Neuron (in vitro differentiated cells): ENCODE measurements at regions not wholly inside any gene's neighbourhood (a gene's known extent, or its start where the extent isn't known, plus 50 kb on each side); places are given as distances from the start of the nearest gene placed in this dataset.

Experiments used
- H2AFZ ChIP-seq: one replicate; pipeline ENCODE4 v1.6.1; 2013; ENCODE audit warnings: low read depth, mild to moderate bottlenecking, inconsistent platforms, low read length, moderate library complexity
- H3K27me3 ChIP-seq: one replicate; pipeline ENCODE4 v1.6.1; 2013; ENCODE audit warnings: low read length; ENCODE audit not compliant: insufficient read depth
- H3K36me3 ChIP-seq: one replicate; pipeline ENCODE4 v1.6.1; 2013; ENCODE audit warnings: low read length; ENCODE audit not compliant: insufficient read depth
- H3K4me1 ChIP-seq: one replicate; pipeline ENCODE4 v1.6.1; 2013; ENCODE audit warnings: low read length; ENCODE audit not compliant: insufficient read depth
- H3K4me3 ChIP-seq: 2 replicates; pipeline ENCODE4 v1.5.1; 2013; ENCODE audit warnings: mild to moderate bottlenecking, low read length, moderate library complexity
- H3K9me3 ChIP-seq: one replicate; pipeline ENCODE4 v1.6.1; 2013; ENCODE audit warnings: low read length

- Histone ChIP-seq H3K9me3 (no peaks in the 10 kb centered on the region), H3K4me1 (no peaks in the 10 kb centered on the region), H3K36me3 (no peaks in the 10 kb centered on the region), H3K27me3 (no peaks in the 10 kb centered on the region), H2AFZ (no peak overlapping the region), H3K4me3 (no peak overlapping the region)
Measured at GRCh38 chr14:65821224-65821753, 408.8 kb downstream of the FUT8 start.

GRCh38 chr14:65824285-65824977 is 411.9 kb downstream of the FUT8 start:
- Histone ChIP-seq H3K4me1 (no peaks in the 10 kb centered on the region), H3K36me3 (no peaks in the 10 kb centered on the region), H3K9me3 (no peaks in the 10 kb centered on the region), H3K27me3 (peaks cover 6% of the 10 kb centered on the region), H2AFZ (no peak overlapping the region), H3K4me3 (no peak overlapping the region)

GRCh38 chr14:65824978-65825299 is 412.4 kb downstream of the FUT8 start:
- Histone ChIP-seq H3K36me3 (no peaks in the 10 kb centered on the region), H3K4me3 (no peak overlapping the region), H3K9me3 (no peaks in the 10 kb centered on the region), H3K4me1 (no peaks in the 10 kb centered on the region), H3K27me3 (peaks cover 8% of the 10 kb centered on the region), H2AFZ (no peak overlapping the region)

GRCh38 chr14:65826946-65827345 is 414.4 kb downstream of the FUT8 start:
- Histone ChIP-seq H3K36me3 (no peaks in the 10 kb centered on the region), H3K4me1 (no peaks in the 10 kb centered on the region), H3K27me3 (peaks cover 8% of the 10 kb centered on the region), H2AFZ (no peak overlapping the region), H3K9me3 (no peaks in the 10 kb centered on the region), H3K4me3 (no peak overlapping the region)

GRCh38 chr14:65827520-65827919 is 415.0 kb downstream of the FUT8 start:
- no peak overlapping the region for H3K4me3 ChIP-seq
- no peaks in the 10 kb centered on the region for H3K36me3 ChIP-seq
- H3K4me1 ChIP-seq, result no peaks in the 10 kb centered on the region
- no peaks in the 10 kb centered on the region for H3K9me3 ChIP-seq
- H3K27me3 ChIP-seq, result peaks cover 8% of the 10 kb centered on the region
- H2AFZ ChIP-seq, result no peak overlapping the region

GRCh38 chr14:65828396-65828795 is 415.9 kb downstream of the FUT8 start:
- Histone ChIP-seq H3K27me3 (peaks cover 8% of the 10 kb centered on the region), H3K9me3 (no peaks in the 10 kb centered on the region), H3K36me3 (no peaks in the 10 kb centered on the region), H3K4me3 (no peak overlapping the region), H3K4me1 (no peaks in the 10 kb centered on the region), H2AFZ (no peak overlapping the region)

- Histone ChIP-seq H3K9me3 (no peaks in the 10 kb centered on the region), H2AFZ (no peak overlapping the region), H3K4me3 (no peak overlapping the region), H3K4me1 (no peaks in the 10 kb centered on the region), H3K36me3 (no peaks in the 10 kb centered on the region), H3K27me3 (peaks cover 8% of the 10 kb centered on the region)
Measured at GRCh38 chr14:65832431-65833266, 420.1 kb downstream of the FUT8 start.

- no peaks in the 10 kb centered on the region for H3K9me3 ChIP-seq
- H2AFZ ChIP-seq, result no peak overlapping the region
Measured at GRCh38 chr14:65833267-65833880, 420.8 kb downstream of the FUT8 start.

GRCh38 chr14:65834051-65834450 is 421.5 kb downstream of the FUT8 start:
- no peaks in the 10 kb centered on the region for H3K4me1 ChIP-seq
- H3K4me3 ChIP-seq, result no peak overlapping the region
- peaks cover 2% of the 10 kb centered on the region for H3K27me3 ChIP-seq
- H2AFZ ChIP-seq, result no peak overlapping the region
- H3K36me3 ChIP-seq, result no peaks in the 10 kb centered on the region
- no peaks in the 10 kb centered on the region for H3K9me3 ChIP-seq

More at GRCh38 chr14:65833267-65833880, 420.8 kb downstream of the FUT8 start:
- Histone ChIP-seq H3K4me3 (no peak overlapping the region), H3K4me1 (no peaks in the 10 kb centered on the region), H3K36me3 (no peaks in the 10 kb centered on the region), H3K27me3 (peaks cover 5% of the 10 kb centered on the region)

GRCh38 chr14:65834812-65835211 is 422.3 kb downstream of the FUT8 start:
- H3K9me3 ChIP-seq, result no peaks in the 10 kb centered on the region
- H3K4me3 ChIP-seq, result no peak overlapping the region
- no peak overlapping the region for H2AFZ ChIP-seq
- H3K36me3 ChIP-seq, result no peaks in the 10 kb centered on the region
- H3K4me1 ChIP-seq, result no peaks in the 10 kb centered on the region
- no peaks in the 10 kb centered on the region for H3K27me3 ChIP-seq

GRCh38 chr14:65835501-65835900 is 423.0 kb downstream of the FUT8 start:
- Histone ChIP-seq H3K36me3 (no peaks in the 10 kb centered on the region), H3K4me1 (no peaks in the 10 kb centered on the region), H3K4me3 (no peak overlapping the region), H3K9me3 (no peaks in the 10 kb centered on the region), H2AFZ (no peak overlapping the region), H3K27me3 (no peaks in the 10 kb centered on the region)

- Histone ChIP-seq H2AFZ (no peak overlapping the region), H3K4me3 (no peak overlapping the region), H3K4me1 (no peaks in the 10 kb centered on the region), H3K9me3 (no peaks in the 10 kb centered on the region), H3K27me3 (no peaks in the 10 kb centered on the region), H3K36me3 (no peaks in the 10 kb centered on the region)
Measured at GRCh38 chr14:65838565-65838964, 426.0 kb downstream of the FUT8 start.

GRCh38 chr14:65840118-65840751 is 427.7 kb downstream of the FUT8 start:
- Histone ChIP-seq H3K36me3 (no peaks in the 10 kb centered on the region), H3K27me3 (no peaks in the 10 kb centered on the region), H3K9me3 (no peaks in the 10 kb centered on the region), H3K4me3 (no peak overlapping the region), H2AFZ (no peak overlapping the region), H3K4me1 (no peaks in the 10 kb centered on the region)
